Fibroblast of skin of left biceps (primary cell): ENCODE measurements at regions not wholly inside any gene's neighbourhood (a gene's known extent, or its start where the extent isn't known, plus 50 kb on each side); places are given as distances from the start of the nearest gene placed in this dataset.
"Not testable (repeated sequence)": the region's sequence is repeated elsewhere in the genome, so short reads cannot be mapped to it uniquely, and the experiment has no call there.

Experiments used
- DNase-seq, 2 experiments: peaks; one replicate each; pipeline ENCODE4 v3.0.0-alpha.2; 2013; ENCODE audit warnings: low read depth in 2 of 2

GRCh38 chr6:114936080-114936479, 593.3 kb upstream of the HS3ST5 start:
- no peak for DNase-seq

GRCh38 chr6:114934079-114934478, 591.3 kb upstream of the HS3ST5 start:
- DNase-seq, result no peak

- not testable (repeated sequence) for DNase-seq
These were observed 585.9 kb upstream of the HS3ST5 start for GRCh38 chr6:114928731-114929130.

- no peak for DNase-seq
These were observed 563.3 kb upstream of the HS3ST5 start for GRCh38 chr6:114906096-114906495.

GRCh38 chr6:114897536-114897935, 554.7 kb upstream of the HS3ST5 start:
- no peak for DNase-seq

- no peak for DNase-seq
These were observed 549.4 kb upstream of the HS3ST5 start for GRCh38 chr6:114892211-114892610.

- no peak for DNase-seq
These were observed 545.4 kb upstream of the HS3ST5 start for GRCh38 chr6:114888241-114888640.

- DNase-seq, result no peak
These were observed 544.0 kb upstream of the HS3ST5 start for GRCh38 chr6:114886670-114887436.

- DNase-seq, result no peak
These were observed 536.9 kb upstream of the HS3ST5 start for GRCh38 chr6:114879693-114880092.

GRCh38 chr6:114878091-114878490, 535.3 kb upstream of the HS3ST5 start:
- DNase-seq, result no peak

GRCh38 chr6:114874410-114874809, 531.6 kb upstream of the HS3ST5 start:
- DNase-seq, result no peak

GRCh38 chr6:114865506-114865905, 522.7 kb upstream of the HS3ST5 start:
- DNase-seq, result not testable (repeated sequence)

- DNase-seq, result no peak
These were observed 520.8 kb upstream of the HS3ST5 start for GRCh38 chr6:114863610-114864009.

- no peak for DNase-seq
These were observed 520.0 kb upstream of the HS3ST5 start for GRCh38 chr6:114862819-114863218.

GRCh38 chr6:114862064-114862463, 519.2 kb upstream of the HS3ST5 start:
- no peak for DNase-seq

GRCh38 chr6:114844359-114844758, 501.5 kb upstream of the HS3ST5 start:
- DNase-seq, result no peak

- DNase-seq, result no peak
These were observed 496.2 kb upstream of the HS3ST5 start for GRCh38 chr6:114839019-114839418.

- DNase-seq, result no peak
These were observed 490.4 kb upstream of the HS3ST5 start for GRCh38 chr6:114833211-114833610.

GRCh38 chr6:114830515-114830914, 487.7 kb upstream of the HS3ST5 start:
- no peak for DNase-seq

- DNase-seq, result no peak
These were observed 484.3 kb upstream of the HS3ST5 start for GRCh38 chr6:114827135-114827534.

- no peak for DNase-seq
These were observed 481.6 kb upstream of the HS3ST5 start for GRCh38 chr6:114824409-114824808.

GRCh38 chr6:114816678-114817077, 473.9 kb upstream of the HS3ST5 start:
- no peak for DNase-seq

- DNase-seq, result no peak
These were observed 467.6 kb upstream of the HS3ST5 start for GRCh38 chr6:114810468-114810867.

GRCh38 chr6:114805426-114805825, 462.6 kb upstream of the HS3ST5 start:
- DNase-seq, result not testable (repeated sequence)
